PC-9 (cell line): ENCODE measurements at regions not wholly inside any gene's neighbourhood (a gene's known extent, or its start where the extent isn't known, plus 50 kb on each side); places are given as distances from the start of the nearest gene placed in this dataset.

Source experiments
- BruUV-seq: library from RNA; stranded (reverse); fragments of 400-500 nt; replicated peaks from 2 replicates; lab custom pipeline; 2021; lab: Mats Ljungman, UMichigan
- CTCF ChIA-PET: fragments of 300-600 bp; sonication (Branson Sonifier 250); formaldehyde crosslinking; loops from one replicate; lab custom pipeline; 2022; ENCODE audit warnings: antibody characterized with exemption; lab: Charles Lee
- POLR2A ChIA-PET: fragments of 300-600 bp; sonication (Branson Sonifier 250); formaldehyde crosslinking; loops from one replicate; lab custom pipeline; 2022; ENCODE audit warnings: antibody characterized with exemption; ENCODE audit not compliant: unreplicated experiment; lab: Charles Lee
- DNase-seq, 2 experiments: peaks; one replicate each; pipeline versions ENCODE4 v3.0.0 to v3.0.0-alpha.2; 2015 to 2022; ENCODE audit warnings: mixed read lengths in 1 of 2
- H2AFZ ChIP-seq: fragments of 200-600 bp; sonication (generic); 2 replicates; pipeline ENCODE4 v1.8.1; 2017; ENCODE audit warnings: antibody characterized with exemption
- H3F3A ChIP-seq: fragments of 200-600 bp; sonication (generic); 2 replicates; pipeline ENCODE4 v1.8.1; 2017; ENCODE audit warnings: antibody characterized with exemption, mild to moderate bottlenecking, low read depth; ENCODE audit not compliant: insufficient read depth
- H3K27ac ChIP-seq: fragments of 200-600 bp; sonication (generic); 2 replicates; pipeline ENCODE4 v1.6.1; 2016; ENCODE audit warnings: mixed run types
- H3K27me3 ChIP-seq: fragments of 200-600 bp; sonication (generic); 2 replicates; pipeline ENCODE4 v1.6.1; 2016; ENCODE audit warnings: low read depth, mixed run types; ENCODE audit not compliant: insufficient read depth
- H3K36me3 ChIP-seq: fragments of 200-600 bp; sonication (generic); 2 replicates; pipeline ENCODE4 v1.6.1; 2016; ENCODE audit warnings: low read depth, mixed run types
- H3K4me1 ChIP-seq: fragments of 200-600 bp; sonication (generic); replicated peaks from 2 replicates; pipeline ENCODE4 v1.6.1; 2016; ENCODE audit warnings: mixed run types; ENCODE audit not compliant: insufficient read depth
- H3K4me2 ChIP-seq: fragments of 200-600 bp; sonication (generic); 2 replicates; pipeline ENCODE4 v1.6.1; 2017; ENCODE audit warnings: mixed run types
- H3K4me3 ChIP-seq: fragments of 200-600 bp; sonication (generic); 2 replicates; pipeline ENCODE4 v1.6.1; 2016; ENCODE audit warnings: mixed run types
- H3K79me2 ChIP-seq: fragments of 200-600 bp; sonication (generic); 2 replicates; pipeline ENCODE4 v1.6.1; 2017; ENCODE audit warnings: low read depth, mixed run types
- H3K9me2 ChIP-seq: fragments of 200-600 bp; sonication (generic); 2 replicates; pipeline ENCODE4 v1.8.1; 2017; ENCODE audit warnings: mild to moderate bottlenecking; ENCODE audit not compliant: insufficient read depth
- H3K9me3 ChIP-seq: fragments of 200-600 bp; sonication (generic); 2 replicates; pipeline ENCODE4 v1.8.1; 2016; ENCODE audit warnings: low read depth; ENCODE audit not compliant: insufficient read depth
- H4K20me1 ChIP-seq: fragments of 200-600 bp; sonication (generic); 2 replicates; pipeline ENCODE4 v1.8.1; 2017; ENCODE audit not compliant: insufficient read depth
- CTCF ChIP-seq: fragments of 200-600 bp; sonication (generic); conservative IDR thresholded peaks from 2 replicates; pipeline ENCODE4 v1.6.1; 2017; ENCODE audit warnings: mixed run types, antibody characterized with exemption, mild to moderate bottlenecking, moderate library complexity
- EZH2 ChIP-seq: fragments of 200-600 bp; sonication (generic); IDR thresholded peaks from 2 replicates; pipeline ENCODE4 v1.8.0; 2017; ENCODE audit warnings: antibody characterized with exemption, low read depth
- intact Hi-C: fragments of 100-400 bp; cut with micrococcal nuclease; formaldehyde crosslinking; loops from one replicate; pipeline ENCODE4 v1.10.0; 2022; ENCODE audit not compliant: unreplicated experiment

- Histone ChIP-seq H3K9me2 (no peaks in the 10 kb centered on the region), H3K4me2 (peak overlapping the region; percentile 37), H3K27ac (peak overlapping the region; percentile 67), H2AFZ (peak overlapping the region; percentile 29), H3K4me3 (no peak overlapping the region), H3F3A (peaks cover 9% of the 10 kb centered on the region; the same call in 1 of the 2 replicates), H3K9me3 (peaks cover 20% of the 10 kb centered on the region), H3K4me1 (peaks cover 28% of the 10 kb centered on the region), H3K27me3 (no peaks in the 10 kb centered on the region), H4K20me1 (no peaks in the 10 kb centered on the region), H3K79me2 (no peaks in the 10 kb centered on the region), H3K36me3 (no peaks in the 10 kb centered on the region)
- POLR2A ChIA-PET = no interaction called here
- intact Hi-C loops = no loop called here
- CTCF ChIA-PET = no interaction called here
- TF ChIP-seq EZH2 (no peak), CTCF (no peak)
- BruUV-seq = no TSS peak
- peak; percentile 15 to 88 for DNase-seq
Measured at GRCh38 chr11:109267293-109268095, 154.5 kb upstream of the C11orf87 start.

GRCh38 chr11:109275931-109276330 is 146.1 kb upstream of the C11orf87 start:
- no peaks in the 10 kb centered on the region for H3K79me2 ChIP-seq

DNA sequence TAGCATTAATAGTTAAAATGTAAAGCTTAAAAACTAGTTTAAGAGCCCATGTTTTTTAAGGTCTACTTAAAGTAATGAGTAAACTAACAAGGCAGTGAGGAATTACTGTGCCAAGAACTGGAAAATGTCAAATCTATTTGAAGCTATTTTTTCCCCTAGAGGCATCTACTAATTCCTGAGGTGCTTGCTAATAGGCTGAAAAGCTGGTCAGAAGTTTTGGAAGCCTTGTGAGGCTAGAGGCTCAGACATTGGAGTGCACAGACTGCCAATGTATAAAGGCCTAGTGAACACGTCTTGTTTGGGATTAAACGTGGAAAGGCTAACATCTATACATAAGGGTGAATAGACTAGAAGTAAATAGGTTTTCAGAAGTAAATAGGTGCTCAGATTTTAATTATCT is 136.5 kb upstream of the C11orf87 start:
- H2AFZ ChIP-seq = no peak overlapping the region
- no peak overlapping the region for H3K4me2 ChIP-seq
- no peaks in the 10 kb centered on the region for H3K4me1 ChIP-seq
- intact Hi-C loops = no loop called here
- DNase-seq = no peak
- no peak overlapping the region for H3K27ac ChIP-seq
- H3K79me2 ChIP-seq = no peaks in the 10 kb centered on the region
- H3K36me3 ChIP-seq = no peaks in the 10 kb centered on the region
- no peaks in the 10 kb centered on the region; the same call in 1 of the 2 replicates for H3K9me3 ChIP-seq
- no TSS peak for BruUV-seq
- no peaks in the 10 kb centered on the region for H3K27me3 ChIP-seq
- no peak overlapping the region for H3K4me3 ChIP-seq
- no peaks in the 10 kb centered on the region for H3F3A ChIP-seq
- no peak for TF ChIP-seq EZH2
- no peaks in the 10 kb centered on the region for H4K20me1 ChIP-seq
- H3K9me2 ChIP-seq = no peaks in the 10 kb centered on the region
- ChIA-PET POLR2A (no interaction called here), CTCF (no interaction called here)

More at GRCh38 chr11:109275931-109276330, 146.1 kb upstream of the C11orf87 start:
- Histone ChIP-seq H3K27me3 (no peaks in the 10 kb centered on the region), H4K20me1 (no peaks in the 10 kb centered on the region), H3K4me1 (peaks cover 14% of the 10 kb centered on the region), H2AFZ (peak overlapping the region; percentile 66), H3K27ac (no peak overlapping the region), H3K36me3 (no peaks in the 10 kb centered on the region), H3K4me3 (no peak overlapping the region), H3K9me3 (no peaks in the 10 kb centered on the region; the same call in 1 of the 2 replicates), H3K4me2 (peak overlapping the region; percentile 45), H3K9me2 (no peaks in the 10 kb centered on the region), H3F3A (no peaks in the 10 kb centered on the region)
- ChIA-PET CTCF (no interaction called here), POLR2A (no interaction called here)
- intact Hi-C loops = no loop called here
- no TSS peak for BruUV-seq
- TF ChIP-seq CTCF (no peak), EZH2 (no peak)
- DNase-seq = no peak
